Immature natural killer cell (primary cell): ENCODE measurements at regions not wholly inside any gene's neighbourhood (a gene's known extent, or its start where the extent isn't known, plus 50 kb on each side); places are given as distances from the start of the nearest gene placed in this dataset.
"Not testable (repeated sequence)": the region's sequence is repeated elsewhere in the genome, so short reads cannot be mapped to it uniquely, and the experiment has no call there.

Source experiments
- DNase-seq, 3 donors: peaks; one replicate each; pipeline ENCODE4 v3.0.0; 2022; ENCODE audit warnings: mixed read lengths in 1 of 3
- H3K27ac Mint-ChIP-seq, 6 donors: one replicate each; pipeline ENCODE4 v1.8.0; 2020; ENCODE audit warnings: mixed read lengths in 6 of 6, mild to moderate bottlenecking in 5 of 6, inconsistent platforms in 4 of 6, moderate library complexity in 3 of 6
- H3K27me3 Mint-ChIP-seq, 3 donors: one replicate each; pipeline ENCODE4 v1.8.0; 2020 to 2021; ENCODE audit warnings: low read depth in 3 of 3, mild to moderate bottlenecking in 3 of 3, mixed read lengths in 3 of 3, moderate library complexity in 3 of 3, inconsistent platforms in 1 of 3
- H3K36me3 Mint-ChIP-seq, 3 donors: one replicate each; pipeline ENCODE4 v1.8.0; 2020; ENCODE audit warnings: mixed read lengths in 3 of 3, inconsistent platforms in 2 of 3, mild to moderate bottlenecking in 2 of 3
- H3K4me1 Mint-ChIP-seq, 2 donors: one replicate each; pipeline ENCODE4 v1.8.0; 2020; ENCODE audit warnings: inconsistent platforms in 2 of 2, mild to moderate bottlenecking in 2 of 2, mixed read lengths in 2 of 2, moderate library complexity in 1 of 2
- H3K4me3 Mint-ChIP-seq, 5 donors: one replicate each; pipeline ENCODE4 v1.8.0; 2020; ENCODE audit warnings: mild to moderate bottlenecking in 5 of 5, mixed read lengths in 5 of 5, inconsistent platforms in 3 of 5, moderate library complexity in 3 of 5
- H3K9me3 Mint-ChIP-seq, 6 donors: one replicate each; pipeline ENCODE4 v1.8.0; 2020; ENCODE audit warnings: mild to moderate bottlenecking in 6 of 6, mixed read lengths in 6 of 6, inconsistent platforms in 4 of 6, moderate library complexity in 3 of 6

GRCh38 chr13:69243366-69243765 lies 864.3 kb upstream of the ATXN8OS start:
- H3K4me1 Mint-ChIP-seq: no peaks in the 10 kb centered on the region
- H3K9me3 Mint-ChIP-seq: peaks cover 0 to 45% (median 11%) of the 10 kb centered on the region in 6 donors
- no peaks in the 10 kb centered on the region for H3K36me3 Mint-ChIP-seq
- DNase-seq: no peak
- H3K27ac Mint-ChIP-seq: no peak overlapping the region
- H3K4me3 Mint-ChIP-seq: no peak overlapping the region
- H3K27me3 Mint-ChIP-seq: no peaks in the 10 kb centered on the region

- Mint-ChIP-seq H3K4me3 (no peak overlapping the region), H3K4me1 (no peaks in the 10 kb centered on the region), H3K36me3 (peaks cover 0 to 4% (median 0%) of the 10 kb centered on the region in 3 donors), H3K27me3 (no peaks in the 10 kb centered on the region), H3K9me3 (peaks cover 14 to 54% (median 49%) of the 10 kb centered on the region in 6 donors), H3K27ac (no peak overlapping the region)
- no peak for DNase-seq
Observed at GRCh38 chr13:69234171-69234570, 873.5 kb upstream of the ATXN8OS start.

GRCh38 chr13:69226427-69226826 lies 881.2 kb upstream of the ATXN8OS start:
- Mint-ChIP-seq H3K27me3 (no peaks in the 10 kb centered on the region), H3K4me1 (no peaks in the 10 kb centered on the region), H3K27ac (no peak overlapping the region), H3K9me3 (peaks cover 19 to 81% (median 51%) of the 10 kb centered on the region in 6 donors), H3K36me3 (peaks cover 0 to 4% (median 0%) of the 10 kb centered on the region in 3 donors), H3K4me3 (no peak overlapping the region)
- DNase-seq: no peak

- H3K4me3 Mint-ChIP-seq, H3K27ac Mint-ChIP-seq, DNase-seq, H3K27me3 Mint-ChIP-seq, H3K36me3 Mint-ChIP-seq, H3K4me1 Mint-ChIP-seq: not testable (repeated sequence)
- H3K9me3 Mint-ChIP-seq: peaks cover 10 to 64% (median 31%) of the 10 kb centered on the region in 6 donors
Observed at GRCh38 chr13:69221633-69222498, 885.8 kb upstream of the ATXN8OS start.

GRCh38 chr13:69213396-69213795 lies 894.2 kb upstream of the ATXN8OS start:
- no peaks in the 10 kb centered on the region for H3K27me3 Mint-ChIP-seq
- peaks cover 11 to 57% (median 28%) of the 10 kb centered on the region in 6 donors for H3K9me3 Mint-ChIP-seq

GRCh38 chr13:69204620-69205019 lies 903.0 kb upstream of the ATXN8OS start:
- H3K27me3 Mint-ChIP-seq: peaks cover 0 to 3% (median 0%) of the 10 kb centered on the region in 3 donors
- H3K36me3 Mint-ChIP-seq: no peaks in the 10 kb centered on the region
- no peak for DNase-seq
- H3K4me3 Mint-ChIP-seq: no peak overlapping the region
- H3K4me1 Mint-ChIP-seq: no peaks in the 10 kb centered on the region
- H3K9me3 Mint-ChIP-seq: peaks cover 4 to 25% (median 15%) of the 10 kb centered on the region in 6 donors
- no peak overlapping the region for H3K27ac Mint-ChIP-seq

More at GRCh38 chr13:69213396-69213795, 894.2 kb upstream of the ATXN8OS start:
- Mint-ChIP-seq H3K4me3 (no peak overlapping the region), H3K36me3 (peaks cover 0 to 4% (median 0%) of the 10 kb centered on the region in 3 donors), H3K4me1 (no peaks in the 10 kb centered on the region), H3K27ac (no peak overlapping the region)
- no peak for DNase-seq

DNA sequence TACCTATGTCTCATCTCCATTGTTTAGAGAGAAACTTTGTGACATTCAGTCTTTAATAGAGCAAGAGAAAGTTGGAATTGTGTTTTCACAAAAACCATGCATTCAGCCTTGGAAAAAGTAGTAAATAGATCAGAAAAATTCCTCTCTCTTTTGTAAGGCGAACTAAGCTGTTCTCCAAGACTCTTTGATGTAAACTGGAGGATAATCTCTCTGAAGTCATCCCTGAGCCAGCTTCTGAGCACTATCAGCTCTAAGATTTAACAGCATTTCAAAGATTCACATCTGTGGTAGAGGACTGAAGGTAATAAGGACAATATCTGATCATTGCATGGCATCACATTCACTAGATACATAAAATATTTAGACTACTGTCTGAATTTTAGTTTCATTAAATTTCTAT lies 904.6 kb upstream of the ATXN8OS start:
- Mint-ChIP-seq H3K4me1 (no peaks in the 10 kb centered on the region), H3K27me3 (peaks cover 0 to 3% (median 0%) of the 10 kb centered on the region in 3 donors), H3K27ac (no peak overlapping the region), H3K36me3 (no peaks in the 10 kb centered on the region), H3K4me3 (no peak overlapping the region), H3K9me3 (peaks cover 4 to 25% (median 20%) of the 10 kb centered on the region in 6 donors)
- no peak for DNase-seq

DNA sequence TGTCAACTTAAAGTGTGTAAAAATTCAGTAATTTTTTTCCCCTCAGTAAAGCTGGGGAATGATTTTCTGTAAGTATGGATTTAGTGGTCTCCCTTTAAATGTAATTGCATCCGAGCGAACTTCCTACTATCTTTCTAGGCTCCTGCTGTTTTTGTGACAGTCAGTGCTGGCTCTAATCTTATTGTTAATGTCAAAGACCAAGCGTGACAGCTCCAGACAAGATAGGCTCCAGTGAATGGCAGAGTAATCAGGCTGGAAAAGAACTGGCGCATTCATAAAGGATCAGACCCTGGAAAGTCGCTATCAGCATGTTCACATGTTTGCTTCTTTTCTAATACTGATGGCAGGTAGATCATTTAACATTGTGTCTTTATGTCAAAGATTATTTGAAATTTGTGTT lies 908.0 kb upstream of the ATXN8OS start:
- H3K9me3 Mint-ChIP-seq: peaks cover 7 to 24% (median 18%) of the 10 kb centered on the region in 6 donors
- no peaks in the 10 kb centered on the region for H3K4me1 Mint-ChIP-seq
- no peaks in the 10 kb centered on the region for H3K27me3 Mint-ChIP-seq
- H3K4me3 Mint-ChIP-seq: no peak overlapping the region
- DNase-seq: no peak
- H3K27ac Mint-ChIP-seq: no peak overlapping the region
- no peaks in the 10 kb centered on the region for H3K36me3 Mint-ChIP-seq

GRCh38 chr13:69198706-69199105 lies 908.9 kb upstream of the ATXN8OS start:
- H3K9me3 Mint-ChIP-seq: peaks cover 7 to 26% (median 20%) of the 10 kb centered on the region in 6 donors
- H3K27ac Mint-ChIP-seq: no peak overlapping the region
- no peak for DNase-seq
- no peaks in the 10 kb centered on the region for H3K4me1 Mint-ChIP-seq
- no peaks in the 10 kb centered on the region for H3K27me3 Mint-ChIP-seq
- H3K4me3 Mint-ChIP-seq: no peak overlapping the region
- H3K36me3 Mint-ChIP-seq: no peaks in the 10 kb centered on the region

GRCh38 chr13:69194130-69194529 lies 913.5 kb upstream of the ATXN8OS start:
- no peaks in the 10 kb centered on the region for H3K4me1 Mint-ChIP-seq
- H3K27ac Mint-ChIP-seq: no peak overlapping the region
- H3K27me3 Mint-ChIP-seq: no peaks in the 10 kb centered on the region
- no peak overlapping the region for H3K4me3 Mint-ChIP-seq
- no peak for DNase-seq
- H3K9me3 Mint-ChIP-seq: peaks cover 14 to 27% (median 19%) of the 10 kb centered on the region in 6 donors
- no peaks in the 10 kb centered on the region for H3K36me3 Mint-ChIP-seq

GRCh38 chr13:69180034-69180433 lies 927.6 kb upstream of the ATXN8OS start:
- no peak for DNase-seq
- H3K27me3 Mint-ChIP-seq: no peaks in the 10 kb centered on the region
- peaks cover 0 to 4% (median under 1%) of the 10 kb centered on the region in 3 donors for H3K36me3 Mint-ChIP-seq
- peaks cover 9 to 38% (median 32%) of the 10 kb centered on the region in 6 donors for H3K9me3 Mint-ChIP-seq
- H3K4me1 Mint-ChIP-seq: no peaks in the 10 kb centered on the region
- no peak overlapping the region for H3K4me3 Mint-ChIP-seq
- H3K27ac Mint-ChIP-seq: no peak overlapping the region

DNA sequence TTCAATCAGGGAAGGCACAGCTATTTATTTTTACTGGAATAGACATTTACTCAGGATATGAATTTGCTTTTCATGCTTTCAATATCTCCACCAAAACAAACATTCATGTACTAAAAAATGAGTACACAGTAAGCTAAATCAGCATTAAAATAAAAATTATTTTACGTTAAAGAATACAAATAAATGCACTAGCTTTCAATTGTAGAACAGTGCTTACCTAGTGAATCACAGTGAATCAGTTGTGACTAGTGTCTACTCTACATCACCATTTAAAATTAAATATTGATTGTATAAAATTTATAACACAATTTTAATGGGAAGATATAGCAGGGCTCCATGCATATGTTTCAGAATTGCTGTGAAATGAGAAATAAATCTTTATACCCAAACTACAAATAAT lies 929.6 kb upstream of the ATXN8OS start:
- no peak for DNase-seq
- peaks cover 0 to 4% (median 0%) of the 10 kb centered on the region in 3 donors for H3K36me3 Mint-ChIP-seq
- peaks cover 5 to 28% (median 22%) of the 10 kb centered on the region in 6 donors for H3K9me3 Mint-ChIP-seq
- H3K4me3 Mint-ChIP-seq: no peak overlapping the region
- no peaks in the 10 kb centered on the region for H3K27me3 Mint-ChIP-seq
- no peaks in the 10 kb centered on the region for H3K4me1 Mint-ChIP-seq
- H3K27ac Mint-ChIP-seq: no peak overlapping the region

GRCh38 chr13:69168436-69168835 lies 939.2 kb upstream of the ATXN8OS start:
- no peak for DNase-seq
- Mint-ChIP-seq H3K27ac (no peak overlapping the region), H3K4me1 (no peaks in the 10 kb centered on the region), H3K9me3 (peaks cover 6 to 38% (median 9%) of the 10 kb centered on the region in 6 donors), H3K27me3 (no peaks in the 10 kb centered on the region), H3K4me3 (no peak overlapping the region), H3K36me3 (no peaks in the 10 kb centered on the region)

DNA sequence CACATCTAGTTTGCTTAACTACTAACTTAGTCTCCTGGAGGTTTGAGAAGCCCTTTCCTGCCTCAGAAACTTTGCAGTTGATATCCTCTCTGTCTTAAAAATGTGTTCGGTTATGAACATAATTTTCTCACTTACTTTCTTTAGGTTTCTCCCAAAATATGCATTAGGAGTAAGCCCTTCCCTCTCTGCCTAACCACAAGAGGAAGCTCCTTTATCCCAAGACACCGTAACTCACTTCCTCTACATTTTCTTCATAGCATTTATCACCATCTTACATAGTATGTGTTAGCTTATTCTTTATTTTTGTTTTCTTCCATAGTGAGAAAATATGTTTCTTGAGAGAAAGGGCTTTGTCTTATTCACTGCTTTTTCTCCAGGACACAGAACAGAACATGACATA lies 952.5 kb upstream of the ATXN8OS start:
- no peak for DNase-seq
- no peak overlapping the region for H3K27ac Mint-ChIP-seq
- no peaks in the 10 kb centered on the region for H3K36me3 Mint-ChIP-seq
- no peaks in the 10 kb centered on the region for H3K4me1 Mint-ChIP-seq
- H3K27me3 Mint-ChIP-seq: peaks cover 0 to 1% (median 0%) of the 10 kb centered on the region in 3 donors
- H3K4me3 Mint-ChIP-seq: no peak overlapping the region
- peaks cover 6 to 33% (median 19%) of the 10 kb centered on the region in 6 donors for H3K9me3 Mint-ChIP-seq
